Panc1 (cell line): ENCODE measurements at regions not wholly inside any gene's neighbourhood (a gene's known extent, or its start where the extent isn't known, plus 50 kb on each side); places are given as distances from the start of the nearest gene placed in this dataset.

Experiments
- ATAC-seq: fragments of 200-7000 bp; cut with Tn5 transposase; 2 replicates; pipeline ENCODE4 v1.9.1; 2020; ENCODE audit warnings: mild to moderate bottlenecking, moderate library complexity
- BruUV-seq: library from RNA; stranded (reverse); fragments of 400-500 nt; replicated peaks from 2 replicates; lab custom pipeline; 2021; lab: Mats Ljungman, UMichigan
- CTCF ChIA-PET: fragments of 300-600 bp; sonication (Branson Sonifier 250); formaldehyde crosslinking; loops from one replicate; lab custom pipeline; 2022; ENCODE audit warnings: antibody characterized with exemption; lab: Charles Lee
- POLR2A ChIA-PET: fragments of 300-600 bp; sonication (Branson Sonifier 250); formaldehyde crosslinking; loops from one replicate; lab custom pipeline; 2022; ENCODE audit warnings: antibody characterized with exemption; lab: Charles Lee
- DNase-seq: peaks from one replicate; pipeline ENCODE4 v3.0.0-alpha.2; 2010; ENCODE audit warnings: low read depth, low spot score
- H3K27ac ChIP-seq: 2 replicates; pipeline ENCODE4 v1.5.1; 2011; ENCODE audit warnings: mild to moderate bottlenecking, low read length, inconsistent platforms
- H3K27me3 ChIP-seq: fragments of 200-500 bp; sonication (Bioruptor generic); 2 replicates; pipeline ENCODE4 v1.6.0; 2014; ENCODE audit warnings: low read length, inconsistent platforms; ENCODE audit not compliant: control insufficient read depth, insufficient read depth
- H3K36me3 ChIP-seq: fragments of 200-500 bp; sonication (Bioruptor generic); 2 replicates; pipeline ENCODE4 v1.5.1; 2014; ENCODE audit warnings: inconsistent platforms, mild to moderate bottlenecking, low read length, moderate library complexity; ENCODE audit not compliant: control insufficient read depth, insufficient read depth
- H3K4me1 ChIP-seq: 2 replicates; pipeline ENCODE4 v1.5.1; 2011; ENCODE audit warnings: inconsistent platforms, mild to moderate bottlenecking, low read length, moderate library complexity; ENCODE audit not compliant: control insufficient read depth, insufficient read depth
- H3K4me3 ChIP-seq, 2 experiments: 2 replicates each; pipeline ENCODE4 v1.5.1; 2011 to 2012; ENCODE audit warnings: low read depth in 2 of 2, low read length in 2 of 2, mild to moderate bottlenecking in 2 of 2, inconsistent platforms in 1 of 2, moderate library complexity in 1 of 2
- H3K9me3 ChIP-seq: fragments of 200-500 bp; sonication (Bioruptor generic); 2 replicates; pipeline ENCODE4 v1.5.1; 2014; ENCODE audit warnings: low read depth, mild to moderate bottlenecking, inconsistent platforms, low read length, moderate library complexity; ENCODE audit not compliant: control insufficient read depth, insufficient read depth
- POLR2AphosphoS5 ChIP-seq: IDR thresholded peaks from 2 replicates; pipeline ENCODE4 v1.6.1; 2012; ENCODE audit warnings: mild to moderate bottlenecking, low read depth, low read length, moderate library complexity
- SIN3A ChIP-seq: IDR thresholded peaks from 2 replicates; pipeline ENCODE4 v1.6.1; 2012; ENCODE audit warnings: low read depth, mild to moderate bottlenecking, low read length, moderate library complexity, borderline replicate concordance; ENCODE audit not compliant: insufficient read depth
- TCF7L2 ChIP-seq: IDR thresholded peaks from 2 replicates; pipeline ENCODE4 v1.6.1; 2011; ENCODE audit warnings: mild to moderate bottlenecking, low read depth, low read length, inconsistent platforms
- in situ Hi-C: cut with HindIII; loops from 2 replicates; pipeline ENCODE4 v1.10.0; 2016; ENCODE audit warnings: low sequenced_read_pairs, low pct_unique_long_range_greater_than_20kb
- intact Hi-C: fragments of 100-400 bp; cut with micrococcal nuclease; formaldehyde crosslinking; loops from one replicate; pipeline ENCODE4 v1.10.0; 2022; ENCODE audit not compliant: unreplicated experiment
- TF ChIP-seq, protein P1 (sequence below), 2 experiments: IDR thresholded peaks; 2 replicates each; pipeline ENCODE4 v1.6.1; 2011 to 2012; ENCODE audit warnings: low read depth in 2 of 2, control low read depth in 1 of 2, low read length in 1 of 2, mild to moderate bottlenecking in 1 of 2, moderate library complexity in 1 of 2; ENCODE audit not compliant: insufficient read depth in 1 of 2
- TF ChIP-seq, protein P2 (sequence below): fragments of 450-650 bp; IDR thresholded peaks from 2 replicates; pipeline ENCODE4 v1.5.1; 2017; ENCODE audit warnings: mild to moderate bottlenecking

DNA sequence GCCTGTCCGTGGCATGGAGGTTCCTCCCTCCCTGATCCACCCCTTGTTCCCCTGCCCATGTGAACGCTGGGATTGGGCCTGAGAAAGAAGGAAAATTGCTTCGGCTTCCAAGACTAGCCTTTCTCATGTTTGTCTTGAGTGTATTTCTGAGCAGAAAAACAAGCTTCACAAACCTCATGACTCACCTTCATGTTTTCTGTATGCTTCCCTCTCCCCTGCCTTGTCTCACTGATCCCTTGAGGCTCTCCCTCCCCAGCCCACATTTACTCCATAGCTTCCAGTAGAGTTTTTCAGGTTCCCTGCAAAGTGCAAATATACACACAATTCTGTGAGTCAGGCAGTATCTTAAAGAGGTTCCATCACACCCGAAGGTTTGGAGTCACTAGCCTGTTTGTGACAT, 572.4 kb downstream of the UQCRFS1 start:
- no peak overlapping the region for H3K27ac ChIP-seq
- no TSS peak for BruUV-seq
- no peaks in the 10 kb centered on the region for H3K27me3 ChIP-seq
- POLR2A ChIA-PET: no interaction called here
- ATAC-seq (no peak), DNase-seq (no peak)
- no peak overlapping the region for H3K4me3 ChIP-seq
- no peaks in the 10 kb centered on the region for H3K9me3 ChIP-seq
- H3K4me1 ChIP-seq: no peaks in the 10 kb centered on the region
- CTCF ChIA-PET: interaction anchor here (0.5 kb wide), 1 partner anchor 316 kb away, joined by 10 read pairs; no protein-coding TSS in a partner anchor
- intact Hi-C loops (no loop called here), in situ Hi-C loops (no loop called here)
- TF ChIP-seq, protein P1, sequence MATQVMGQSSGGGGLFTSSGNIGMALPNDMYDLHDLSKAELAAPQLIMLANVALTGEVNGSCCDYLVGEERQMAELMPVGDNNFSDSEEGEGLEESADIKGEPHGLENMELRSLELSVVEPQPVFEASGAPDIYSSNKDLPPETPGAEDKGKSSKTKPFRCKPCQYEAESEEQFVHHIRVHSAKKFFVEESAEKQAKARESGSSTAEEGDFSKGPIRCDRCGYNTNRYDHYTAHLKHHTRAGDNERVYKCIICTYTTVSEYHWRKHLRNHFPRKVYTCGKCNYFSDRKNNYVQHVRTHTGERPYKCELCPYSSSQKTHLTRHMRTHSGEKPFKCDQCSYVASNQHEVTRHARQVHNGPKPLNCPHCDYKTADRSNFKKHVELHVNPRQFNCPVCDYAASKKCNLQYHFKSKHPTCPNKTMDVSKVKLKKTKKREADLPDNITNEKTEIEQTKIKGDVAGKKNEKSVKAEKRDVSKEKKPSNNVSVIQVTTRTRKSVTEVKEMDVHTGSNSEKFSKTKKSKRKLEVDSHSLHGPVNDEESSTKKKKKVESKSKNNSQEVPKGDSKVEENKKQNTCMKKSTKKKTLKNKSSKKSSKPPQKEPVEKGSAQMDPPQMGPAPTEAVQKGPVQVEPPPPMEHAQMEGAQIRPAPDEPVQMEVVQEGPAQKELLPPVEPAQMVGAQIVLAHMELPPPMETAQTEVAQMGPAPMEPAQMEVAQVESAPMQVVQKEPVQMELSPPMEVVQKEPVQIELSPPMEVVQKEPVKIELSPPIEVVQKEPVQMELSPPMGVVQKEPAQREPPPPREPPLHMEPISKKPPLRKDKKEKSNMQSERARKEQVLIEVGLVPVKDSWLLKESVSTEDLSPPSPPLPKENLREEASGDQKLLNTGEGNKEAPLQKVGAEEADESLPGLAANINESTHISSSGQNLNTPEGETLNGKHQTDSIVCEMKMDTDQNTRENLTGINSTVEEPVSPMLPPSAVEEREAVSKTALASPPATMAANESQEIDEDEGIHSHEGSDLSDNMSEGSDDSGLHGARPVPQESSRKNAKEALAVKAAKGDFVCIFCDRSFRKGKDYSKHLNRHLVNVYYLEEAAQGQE (IDR thresholded peaks at IDR 0.05; ENCODE audit: insufficient read depth in 1 of 2, low read depth in 2 of 2, low read length in 1 of 2): no peak
- no peak for TF ChIP-seq SIN3A
- no peak for TF ChIP-seq TCF7L2
- TF ChIP-seq, protein P2, sequence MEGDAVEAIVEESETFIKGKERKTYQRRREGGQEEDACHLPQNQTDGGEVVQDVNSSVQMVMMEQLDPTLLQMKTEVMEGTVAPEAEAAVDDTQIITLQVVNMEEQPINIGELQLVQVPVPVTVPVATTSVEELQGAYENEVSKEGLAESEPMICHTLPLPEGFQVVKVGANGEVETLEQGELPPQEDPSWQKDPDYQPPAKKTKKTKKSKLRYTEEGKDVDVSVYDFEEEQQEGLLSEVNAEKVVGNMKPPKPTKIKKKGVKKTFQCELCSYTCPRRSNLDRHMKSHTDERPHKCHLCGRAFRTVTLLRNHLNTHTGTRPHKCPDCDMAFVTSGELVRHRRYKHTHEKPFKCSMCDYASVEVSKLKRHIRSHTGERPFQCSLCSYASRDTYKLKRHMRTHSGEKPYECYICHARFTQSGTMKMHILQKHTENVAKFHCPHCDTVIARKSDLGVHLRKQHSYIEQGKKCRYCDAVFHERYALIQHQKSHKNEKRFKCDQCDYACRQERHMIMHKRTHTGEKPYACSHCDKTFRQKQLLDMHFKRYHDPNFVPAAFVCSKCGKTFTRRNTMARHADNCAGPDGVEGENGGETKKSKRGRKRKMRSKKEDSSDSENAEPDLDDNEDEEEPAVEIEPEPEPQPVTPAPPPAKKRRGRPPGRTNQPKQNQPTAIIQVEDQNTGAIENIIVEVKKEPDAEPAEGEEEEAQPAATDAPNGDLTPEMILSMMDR: no peak
- TF ChIP-seq POLR2AphosphoS5: no peak
- no peaks in the 10 kb centered on the region for H3K36me3 ChIP-seq

DNA sequence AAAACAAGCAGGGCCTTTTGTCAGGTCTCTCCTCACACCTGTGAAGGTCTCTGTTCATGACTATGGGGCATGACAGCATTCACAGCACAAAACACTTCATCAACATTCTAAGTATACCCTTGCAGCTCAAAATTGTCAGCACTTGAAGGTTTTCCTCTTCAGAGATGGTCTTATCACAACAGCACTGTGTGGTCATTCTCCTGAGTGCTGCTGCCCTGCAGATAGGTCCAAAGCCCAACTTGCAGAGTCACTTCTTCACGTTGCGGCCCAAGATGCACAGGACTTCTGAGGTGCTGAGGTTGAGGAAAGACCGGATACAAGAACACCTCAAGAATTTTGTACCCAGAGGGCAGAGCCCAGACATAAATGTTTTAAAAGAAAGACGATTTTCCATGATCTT, 574.5 kb downstream of the UQCRFS1 start:
- H3K9me3 ChIP-seq: 0 out of 2 replicates have a peak, but pooled peaks cover 4% of the 10 kb centered on the region
- H3K27ac ChIP-seq: no peak overlapping the region
- POLR2A ChIA-PET: no interaction called here
- ATAC-seq: no peak
- no peaks in the 10 kb centered on the region for H3K4me1 ChIP-seq
- H3K27me3 ChIP-seq: no peaks in the 10 kb centered on the region
- no peak overlapping the region for H3K4me3 ChIP-seq
- no peaks in the 10 kb centered on the region for H3K36me3 ChIP-seq
- CTCF ChIA-PET: no interaction called here
- no peak for DNase-seq
- in situ Hi-C loops (no loop called here), intact Hi-C loops (no loop called here)
- TF ChIP-seq, protein P1 (IDR thresholded peaks at IDR 0.05; ENCODE audit: insufficient read depth in 1 of 2, low read depth in 2 of 2, low read length in 1 of 2): no peak
- TF ChIP-seq, protein P2: no peak
- TF ChIP-seq SIN3A: no peak
- TF ChIP-seq POLR2AphosphoS5: no peak
- no peak for TF ChIP-seq TCF7L2
- BruUV-seq: no TSS peak
